ENCODE measurements at regions not wholly inside any gene's neighbourhood (a gene's known extent, or its start where the extent isn't known, plus 50 kb on each side); places are given as distances from the start of the nearest gene placed in this dataset.
"Not testable (repeated sequence)": the region's sequence is repeated elsewhere in the genome, so short reads cannot be mapped to it uniquely, and the experiment has no call there.

DNA sequence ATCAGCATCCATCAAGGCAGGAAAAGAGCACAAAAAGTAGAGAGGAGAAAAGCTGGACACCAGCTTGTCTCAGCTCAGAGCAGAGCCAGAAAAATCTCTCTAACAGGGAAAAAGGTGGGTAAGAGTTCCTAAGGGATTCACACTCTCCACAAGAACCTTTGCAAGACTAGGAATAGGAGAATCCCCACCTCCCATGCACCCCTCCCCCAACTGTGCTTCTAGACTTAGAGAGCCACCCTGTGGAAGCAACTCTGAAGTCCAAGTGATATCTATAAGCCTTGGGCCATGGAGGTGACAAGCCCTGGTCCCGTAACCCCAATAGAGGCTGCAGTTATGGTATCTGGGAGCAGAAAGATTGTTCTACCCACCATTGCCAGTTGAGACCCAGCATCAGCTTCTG, 267.6 kb upstream of the MTMR8 start:
- Histone ChIP-seq H3K4me3 (ENCODE audit: low read depth, low read length) (no peak overlapping the region), H3K27me3 (ENCODE audit: control insufficient read depth, insufficient read depth, low read length) (no peaks in the 10 kb centered on the region), H3K36me3 (ENCODE audit: control insufficient read depth, insufficient read depth, low read length) (no peaks in the 10 kb centered on the region)
- no peak for DNase-seq (ENCODE audit: low read depth)
- TF ChIP-seq, protein P1, sequence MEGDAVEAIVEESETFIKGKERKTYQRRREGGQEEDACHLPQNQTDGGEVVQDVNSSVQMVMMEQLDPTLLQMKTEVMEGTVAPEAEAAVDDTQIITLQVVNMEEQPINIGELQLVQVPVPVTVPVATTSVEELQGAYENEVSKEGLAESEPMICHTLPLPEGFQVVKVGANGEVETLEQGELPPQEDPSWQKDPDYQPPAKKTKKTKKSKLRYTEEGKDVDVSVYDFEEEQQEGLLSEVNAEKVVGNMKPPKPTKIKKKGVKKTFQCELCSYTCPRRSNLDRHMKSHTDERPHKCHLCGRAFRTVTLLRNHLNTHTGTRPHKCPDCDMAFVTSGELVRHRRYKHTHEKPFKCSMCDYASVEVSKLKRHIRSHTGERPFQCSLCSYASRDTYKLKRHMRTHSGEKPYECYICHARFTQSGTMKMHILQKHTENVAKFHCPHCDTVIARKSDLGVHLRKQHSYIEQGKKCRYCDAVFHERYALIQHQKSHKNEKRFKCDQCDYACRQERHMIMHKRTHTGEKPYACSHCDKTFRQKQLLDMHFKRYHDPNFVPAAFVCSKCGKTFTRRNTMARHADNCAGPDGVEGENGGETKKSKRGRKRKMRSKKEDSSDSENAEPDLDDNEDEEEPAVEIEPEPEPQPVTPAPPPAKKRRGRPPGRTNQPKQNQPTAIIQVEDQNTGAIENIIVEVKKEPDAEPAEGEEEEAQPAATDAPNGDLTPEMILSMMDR (IDR thresholded peaks at IDR 0.05; ENCODE audit: insufficient read depth, low read depth, low read length), result no peak
- POLR2A ChIA-PET, result no interaction called here
- CTCF ChIA-PET, result interaction anchor here (0.6 kb wide), 1 partner anchor 47 kb away, joined by 3 read pairs; no protein-coding TSS in a partner anchor

DNA sequence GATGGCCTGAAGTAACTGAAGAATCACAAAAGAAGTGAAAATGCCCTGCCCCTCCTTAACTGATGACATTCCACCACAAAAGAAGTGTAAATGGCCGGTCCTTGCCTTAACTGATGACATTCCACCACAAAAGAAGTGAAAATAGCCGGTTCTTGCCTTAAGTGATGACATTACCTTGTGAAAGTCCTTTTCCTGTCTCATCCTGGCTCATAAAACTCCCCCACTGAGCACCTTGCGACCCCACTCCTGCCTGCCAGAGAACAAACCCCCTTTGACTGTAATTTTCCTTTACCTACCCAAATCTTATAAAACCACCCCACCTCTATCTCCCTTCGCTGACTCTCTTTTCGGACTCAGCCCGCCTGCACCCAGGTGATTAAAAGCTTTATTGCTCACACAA, 262.0 kb upstream of the MTMR8 start:
- H3K36me3 ChIP-seq (ENCODE audit: control insufficient read depth, insufficient read depth, low read length); H3K4me3 ChIP-seq (ENCODE audit: low read depth, low read length); CTCF ChIA-PET; DNase-seq (ENCODE audit: low read depth); H3K27me3 ChIP-seq (ENCODE audit: control insufficient read depth, insufficient read depth, low read length); POLR2A ChIA-PET: not testable (repeated sequence)

DNA sequence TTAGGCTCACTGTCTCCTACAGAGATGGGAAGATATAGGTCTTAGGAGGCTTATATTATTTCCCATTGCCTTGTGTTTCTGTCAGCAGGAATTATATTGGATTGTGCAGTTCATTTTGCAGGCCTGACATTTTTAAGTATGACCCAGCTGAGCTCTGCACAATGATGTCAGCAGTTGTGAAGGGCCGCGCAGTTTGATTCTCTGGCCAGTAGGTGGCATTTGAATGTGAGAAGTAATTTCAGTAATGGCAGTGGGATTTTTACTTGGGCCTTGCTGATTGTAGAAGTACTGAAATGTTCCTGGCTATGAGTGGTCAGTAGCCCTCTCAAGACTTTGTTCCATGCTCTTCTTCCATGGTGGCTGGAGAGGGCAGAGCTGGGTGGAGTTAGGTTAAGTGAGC, 247.2 kb upstream of the MTMR8 start:
- ChIA-PET CTCF (no interaction called here), POLR2A (no interaction called here)
- no peaks in the 10 kb centered on the region for H3K27me3 ChIP-seq (ENCODE audit: control insufficient read depth, insufficient read depth, low read length)
- H3K36me3 ChIP-seq (ENCODE audit: control insufficient read depth, insufficient read depth, low read length), result no peaks in the 10 kb centered on the region
- no peak overlapping the region for H3K4me3 ChIP-seq (ENCODE audit: low read depth, low read length)
- TF ChIP-seq, protein P1 (IDR thresholded peaks at IDR 0.05; ENCODE audit: insufficient read depth, low read depth, low read length), result no peak
- DNase-seq (ENCODE audit: low read depth), result no peak
